K562 (cell line): ENCODE measurements at regions not wholly inside any gene's neighbourhood (a gene's known extent, or its start where the extent isn't known, plus 50 kb on each side); places are given as distances from the start of the nearest gene placed in this dataset.

ENCODE experiments used
- ATAC-seq: fragments of 200-7000 bp; cut with Tn5 transposase; 3 replicates; pipeline ENCODE4 v1.9.1; 2020; ENCODE audit warnings: moderate library complexity
- BruUV-seq: library from RNA; stranded (reverse); fragments of 400-500 nt; replicated peaks from 2 replicates; lab custom pipeline; 2021; lab: Mats Ljungman, UMichigan
- CTCF ChIA-PET: fragments of 300-600 bp; formaldehyde crosslinking; extraction: SDS; loops from one replicate; lab custom pipeline; 2021; ENCODE audit warnings: low intra/inter-chr PET ratio; lab: Yijun Ruan, JAX
- POLR2A ChIA-PET: fragments of 300-600, 350-650 bp; sonication (Branson Sonifier 250); formaldehyde crosslinking; extraction: SDS; loops from one replicate; lab custom pipeline; 2021; ENCODE audit warnings: antibody characterized with exemption, inconsistent platforms; lab: Yijun Ruan, JAX
- DNase-seq, 4 experiments: peaks; one replicate each; pipeline versions ENCODE4 v3.0.0 to v3.0.0-alpha.2; 2011 to 2018; ENCODE audit warnings: low spot score in 3 of 4, mixed read lengths in 3 of 4; ENCODE audit errors: extremely low read depth in 1 of 4
- FAIRE-seq: peaks from 2 replicates; lab custom pipeline; 2011; peaks lifted over from hg19 to GRCh38; lab: Jason Lieb, UNC
- H2AFZ ChIP-seq: 2 replicates; pipeline ENCODE4 v1.6.0; 2011; ENCODE audit warnings: low read depth, low read length, control low read depth, inconsistent platforms
- H3K27ac ChIP-seq: fragments of 200-600 bp; 3 replicates; pipeline ENCODE4 v1.8.0; 2011; ENCODE audit warnings: low read depth, mild to moderate bottlenecking, control low read depth, inconsistent platforms, low read length, moderate library complexity, mixed read lengths; ENCODE audit errors: extremely low read depth
- H3K27me3 ChIP-seq, 2 experiments: fragments of 300-600 bp in 1 of 2; 2 replicates in 1 of 2; 3 replicates in 1 of 2; pipeline versions ENCODE4 v1.6.0 to v1.8.0; 2011; ENCODE audit warnings: inconsistent platforms in 2 of 2, low read length in 2 of 2, mild to moderate bottlenecking in 1 of 2, mixed read lengths in 1 of 2, moderate library complexity in 1 of 2; ENCODE audit not compliant: control insufficient read depth in 2 of 2, insufficient read depth in 2 of 2
- H3K36me3 ChIP-seq: fragments of 300-600 bp; 3 replicates; pipeline ENCODE4 v1.8.0; 2011; ENCODE audit warnings: mild to moderate bottlenecking, low read length, inconsistent platforms; ENCODE audit not compliant: control insufficient read depth, insufficient read depth
- H3K4me1 ChIP-seq, 2 experiments: fragments of 200-600 bp in 1 of 2; replicated peaks in 1 of 2; 2 replicates in 1 of 2; 3 replicates in 1 of 2; pipeline versions ENCODE4 v1.5.1 to v1.8.0; 2011; ENCODE audit warnings: inconsistent platforms in 2 of 2, low read length in 2 of 2, mild to moderate bottlenecking in 1 of 2, mixed read lengths in 1 of 2, moderate library complexity in 1 of 2; ENCODE audit not compliant: control insufficient read depth in 2 of 2, insufficient read depth in 2 of 2
- H3K4me2 ChIP-seq: 2 replicates; pipeline ENCODE4 v1.6.1; 2011; ENCODE audit warnings: low read length, control low read depth, inconsistent platforms, mixed read lengths; ENCODE audit not compliant: insufficient read depth
- H3K4me3 ChIP-seq: fragments of 200-600 bp; sonication (generic), shearing (Covaris generic); 2 replicates; pipeline ENCODE4 v1.5.1; 2016; ENCODE audit warnings: control low read depth, inconsistent platforms
- H3K79me2 ChIP-seq: fragments of 200-600 bp; 3 replicates; pipeline ENCODE4 v1.8.0; 2011; ENCODE audit warnings: low read length, inconsistent platforms; ENCODE audit not compliant: control insufficient read depth, insufficient read depth
- H3K9ac ChIP-seq, 2 experiments: 2 replicates each; pipeline versions ENCODE4 v1.6.0 to v1.6.1; 2011; ENCODE audit warnings: low read depth in 2 of 2, low read length in 2 of 2, control low read depth in 1 of 2, inconsistent platforms in 1 of 2, mild to moderate bottlenecking in 1 of 2, mixed read lengths in 1 of 2; ENCODE audit not compliant: insufficient read depth in 1 of 2
- H3K9me1 ChIP-seq: one replicate; pipeline ENCODE4 v1.6.0; 2011; ENCODE audit warnings: inconsistent platforms, mild to moderate bottlenecking, low read length, moderate library complexity; ENCODE audit not compliant: control insufficient read depth, insufficient read depth
- H3K9me3 ChIP-seq: replicated peaks from 2 replicates; pipeline ENCODE4 v1.5.1; 2011; ENCODE audit warnings: low read depth, low read length, inconsistent platforms; ENCODE audit not compliant: control insufficient read depth, insufficient read depth
- H4K20me1 ChIP-seq: replicated peaks from 2 replicates; pipeline ENCODE4 v1.6.1; 2011; ENCODE audit warnings: low read length, inconsistent platforms, mixed read lengths; ENCODE audit not compliant: control insufficient read depth, insufficient read depth
- ZNF212 ChIP-seq: fragments of 450-650 bp; formaldehyde crosslinking; IDR thresholded peaks from 2 replicates; pipeline ENCODE4 v1.4.0; 2020; ENCODE audit warnings: mild to moderate bottlenecking
- WGBS: fragments of 100-300 bp; shearing (Covaris generic); methylation state at CpG from one replicate; pipeline ENCODE4 v1.1.6; 2016; ENCODE audit warnings: low coverage, mixed read lengths; ENCODE audit not compliant: insufficient coverage; ENCODE audit errors: missing lambda C conversion rate; 5-methylcytosine and 5-hydroxymethylcytosine counted together
- in situ Hi-C: fragments of 300-500 bp; cut with MboI; formaldehyde crosslinking; loops from 4 replicates; pipeline ENCODE4 v1.15.0; 2018; ENCODE audit warnings: inconsistent platforms, mixed read lengths
- intact Hi-C: fragments of 100-400 bp; cut with micrococcal nuclease; formaldehyde crosslinking; loops from 2 replicates; pipeline ENCODE4 v1.14.2; 2022
- TF ChIP-seq, protein P1 (sequence below), 2 experiments: fragments of 450-650 bp in 1 of 2; IDR thresholded peaks; 2 replicates each; pipeline ENCODE4 v1.6.1; 2011 to 2017; ENCODE audit warnings: low read depth in 2 of 2, antibody characterized with exemption in 1 of 2, borderline replicate concordance in 1 of 2, low read length in 1 of 2, mild to moderate bottlenecking in 1 of 2, mixed read lengths in 1 of 2; ENCODE audit not compliant: control insufficient read depth in 1 of 2
- TF ChIP-seq, protein P2 (sequence below): fragments of 450-650 bp; formaldehyde crosslinking; IDR thresholded peaks from 2 replicates; pipeline ENCODE4 v1.4.0; 2020; ENCODE audit warnings: mild to moderate bottlenecking, mixed read lengths

DNA sequence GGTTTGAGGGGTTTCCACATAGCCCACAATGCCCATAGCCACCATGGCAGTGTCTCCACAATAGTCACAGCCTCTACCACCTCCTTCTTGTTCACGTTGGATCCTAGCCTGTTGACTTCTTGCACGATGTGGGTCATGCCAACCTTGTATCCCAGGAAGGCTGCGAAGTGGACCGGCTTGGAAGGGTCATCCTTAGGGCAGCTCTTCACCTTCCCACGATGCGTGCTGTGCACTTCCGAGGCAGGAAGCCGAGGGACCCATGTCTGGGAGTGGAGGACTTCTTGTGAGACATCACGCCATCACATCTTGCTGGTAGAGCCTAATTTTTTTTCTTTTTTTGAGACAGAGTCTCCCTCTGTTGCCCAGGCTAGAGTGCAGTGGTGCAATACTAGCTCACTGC is 144.6 kb upstream of the ASB18 start (continued):
- TF ChIP-seq, protein P1, sequence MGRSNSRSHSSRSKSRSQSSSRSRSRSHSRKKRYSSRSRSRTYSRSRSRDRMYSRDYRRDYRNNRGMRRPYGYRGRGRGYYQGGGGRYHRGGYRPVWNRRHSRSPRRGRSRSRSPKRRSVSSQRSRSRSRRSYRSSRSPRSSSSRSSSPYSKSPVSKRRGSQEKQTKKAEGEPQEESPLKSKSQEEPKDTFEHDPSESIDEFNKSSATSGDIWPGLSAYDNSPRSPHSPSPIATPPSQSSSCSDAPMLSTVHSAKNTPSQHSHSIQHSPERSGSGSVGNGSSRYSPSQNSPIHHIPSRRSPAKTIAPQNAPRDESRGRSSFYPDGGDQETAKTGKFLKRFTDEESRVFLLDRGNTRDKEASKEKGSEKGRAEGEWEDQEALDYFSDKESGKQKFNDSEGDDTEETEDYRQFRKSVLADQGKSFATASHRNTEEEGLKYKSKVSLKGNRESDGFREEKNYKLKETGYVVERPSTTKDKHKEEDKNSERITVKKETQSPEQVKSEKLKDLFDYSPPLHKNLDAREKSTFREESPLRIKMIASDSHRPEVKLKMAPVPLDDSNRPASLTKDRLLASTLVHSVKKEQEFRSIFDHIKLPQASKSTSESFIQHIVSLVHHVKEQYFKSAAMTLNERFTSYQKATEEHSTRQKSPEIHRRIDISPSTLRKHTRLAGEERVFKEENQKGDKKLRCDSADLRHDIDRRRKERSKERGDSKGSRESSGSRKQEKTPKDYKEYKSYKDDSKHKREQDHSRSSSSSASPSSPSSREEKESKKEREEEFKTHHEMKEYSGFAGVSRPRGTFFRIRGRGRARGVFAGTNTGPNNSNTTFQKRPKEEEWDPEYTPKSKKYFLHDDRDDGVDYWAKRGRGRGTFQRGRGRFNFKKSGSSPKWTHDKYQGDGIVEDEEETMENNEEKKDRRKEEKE (IDR thresholded peaks at IDR 0.05; ENCODE audit: borderline replicate concordance in 1 of 2, control insufficient read depth in 1 of 2, low read depth in 2 of 2, low read length in 1 of 2) = no peak

DNA sequence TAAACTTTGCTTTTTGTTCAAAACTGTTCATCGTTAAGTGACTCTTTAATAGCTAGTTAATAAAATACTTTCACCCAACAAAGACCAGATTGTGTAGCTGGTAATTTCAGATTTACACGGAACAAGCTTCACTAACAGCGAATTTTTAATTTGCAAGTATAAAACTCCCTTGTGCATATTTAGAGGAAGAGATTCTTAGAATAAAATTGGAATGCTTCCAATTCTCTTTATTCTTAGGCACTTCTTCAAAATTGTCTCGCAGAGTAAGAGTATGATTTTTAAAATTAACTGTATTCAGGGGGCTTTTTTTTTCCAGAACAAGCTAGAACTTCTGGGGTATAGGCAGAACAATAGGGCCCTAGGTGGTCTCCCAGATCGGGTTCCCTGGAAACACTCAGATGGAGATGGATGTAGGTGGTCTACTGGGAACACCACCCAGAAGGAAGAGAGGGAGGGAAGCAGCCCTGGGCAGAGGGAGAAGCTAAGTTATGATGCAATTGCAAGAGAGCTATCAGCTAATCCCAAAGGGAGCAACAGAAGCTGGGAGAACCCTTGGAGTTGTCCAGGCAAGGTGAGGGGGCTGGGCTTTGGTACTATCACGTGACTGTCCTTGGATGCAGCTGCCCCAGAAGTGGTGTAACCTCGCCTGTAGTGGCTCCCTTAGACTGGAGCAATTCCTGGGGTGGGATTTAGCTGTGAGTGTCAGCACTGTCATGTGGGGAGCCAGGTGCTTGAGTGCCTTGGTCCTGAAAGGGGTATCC is 151.7 kb upstream of the ASB18 start:
- CTCF ChIA-PET = no interaction called here
- intact Hi-C loops = loop anchor here (1.0 kb wide), 1 partner anchor 18 kb away; no protein-coding TSS in a partner anchor

More for the DNA sequence above, 151.7 kb upstream of the ASB18 start:
- H3K4me1 ChIP-seq = no peaks in the 10 kb centered on the region
- no peak for FAIRE-seq
- H4K20me1 ChIP-seq = no peaks in the 10 kb centered on the region
- BruUV-seq = no TSS peak
- H3K9me3 ChIP-seq = no peaks in the 10 kb centered on the region
- in situ Hi-C loops = no loop called here
- 0% methylated on average over 6 of the region's 7 CpGs for WGBS
- H3K36me3 ChIP-seq = no peaks in the 10 kb centered on the region
- H3K27me3 ChIP-seq = no peaks in the 10 kb centered on the region
- no peak overlapping the region for H2AFZ ChIP-seq
- TF ChIP-seq ZNF212 = no peak
- TF ChIP-seq, protein P2, sequence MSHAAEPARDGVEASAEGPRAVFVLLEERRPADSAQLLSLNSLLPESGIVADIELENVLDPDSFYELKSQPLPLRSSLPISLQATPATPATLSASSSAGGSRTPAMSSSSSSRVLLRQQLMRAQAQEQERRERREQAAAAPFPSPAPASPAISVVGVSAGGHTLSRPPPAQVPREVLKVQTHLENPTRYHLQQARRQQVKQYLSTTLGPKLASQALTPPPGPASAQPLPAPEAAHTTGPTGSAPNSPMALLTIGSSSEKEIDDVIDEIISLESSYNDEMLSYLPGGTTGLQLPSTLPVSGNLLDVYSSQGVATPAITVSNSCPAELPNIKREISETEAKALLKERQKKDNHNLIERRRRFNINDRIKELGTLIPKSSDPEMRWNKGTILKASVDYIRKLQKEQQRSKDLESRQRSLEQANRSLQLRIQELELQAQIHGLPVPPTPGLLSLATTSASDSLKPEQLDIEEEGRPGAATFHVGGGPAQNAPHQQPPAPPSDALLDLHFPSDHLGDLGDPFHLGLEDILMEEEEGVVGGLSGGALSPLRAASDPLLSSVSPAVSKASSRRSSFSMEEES (CRISPR knock-in tag) = peak; percentile 58
- no peak overlapping the region for H3K4me3 ChIP-seq
- no peak overlapping the region for H3K4me2 ChIP-seq
- no peaks in the 10 kb centered on the region for H3K9me1 ChIP-seq
- DNase-seq = no peak
- no peaks in the 10 kb centered on the region for H3K79me2 ChIP-seq
- no peak overlapping the region for H3K9ac ChIP-seq
- H3K27ac ChIP-seq = no peak overlapping the region
- no peak for ATAC-seq
- POLR2A ChIA-PET = no interaction called here
